Activated T-cell treated with anti-CD3 and anti-CD28 coated beads for 24 hours (primary cell): ENCODE measurements at regions not wholly inside any gene's neighbourhood (a gene's known extent, or its start where the extent isn't known, plus 50 kb on each side); places are given as distances from the start of the nearest gene placed in this dataset.
"Not testable (repeated sequence)": the region's sequence is repeated elsewhere in the genome, so short reads cannot be mapped to it uniquely, and the experiment has no call there.

Experiments
- DNase-seq: peaks from one replicate; pipeline ENCODE4 v3.0.0-alpha.2; 2020; ENCODE audit warnings: low read depth

DNA sequence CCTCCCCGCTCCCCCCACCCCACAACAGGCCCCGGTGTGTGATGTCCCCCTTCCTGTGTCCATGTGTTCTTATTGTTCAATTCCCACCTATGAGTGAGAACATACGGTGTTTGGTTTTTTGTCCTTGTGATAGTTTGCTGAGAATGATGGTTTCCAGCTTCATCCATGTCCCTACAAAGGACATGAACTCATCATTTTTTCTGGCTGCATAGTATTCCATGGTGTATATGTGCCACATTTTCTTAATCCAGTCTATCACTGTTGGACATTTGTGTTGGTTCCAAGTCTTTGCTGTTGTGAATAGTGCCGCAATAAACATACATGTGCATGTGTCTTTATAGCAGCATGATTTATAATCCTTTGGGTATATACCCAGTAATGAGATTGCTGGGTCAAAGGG lies 104.3 kb downstream of the MTPN start:
- not testable (repeated sequence) for DNase-seq

- DNase-seq: no peak
Measured at GRCh38 chr7:135862586-135863340, 114.2 kb upstream of the FAM180A start.

GRCh38 chr7:135859538-135859937 lies 110.9 kb upstream of the FAM180A start:
- no peak for DNase-seq

- DNase-seq: no peak
Measured at GRCh38 chr7:135858851-135859250, 110.2 kb upstream of the FAM180A start.

- DNase-seq: no peak
Measured at GRCh38 chr7:135858379-135858778, 109.8 kb upstream of the FAM180A start.

DNA sequence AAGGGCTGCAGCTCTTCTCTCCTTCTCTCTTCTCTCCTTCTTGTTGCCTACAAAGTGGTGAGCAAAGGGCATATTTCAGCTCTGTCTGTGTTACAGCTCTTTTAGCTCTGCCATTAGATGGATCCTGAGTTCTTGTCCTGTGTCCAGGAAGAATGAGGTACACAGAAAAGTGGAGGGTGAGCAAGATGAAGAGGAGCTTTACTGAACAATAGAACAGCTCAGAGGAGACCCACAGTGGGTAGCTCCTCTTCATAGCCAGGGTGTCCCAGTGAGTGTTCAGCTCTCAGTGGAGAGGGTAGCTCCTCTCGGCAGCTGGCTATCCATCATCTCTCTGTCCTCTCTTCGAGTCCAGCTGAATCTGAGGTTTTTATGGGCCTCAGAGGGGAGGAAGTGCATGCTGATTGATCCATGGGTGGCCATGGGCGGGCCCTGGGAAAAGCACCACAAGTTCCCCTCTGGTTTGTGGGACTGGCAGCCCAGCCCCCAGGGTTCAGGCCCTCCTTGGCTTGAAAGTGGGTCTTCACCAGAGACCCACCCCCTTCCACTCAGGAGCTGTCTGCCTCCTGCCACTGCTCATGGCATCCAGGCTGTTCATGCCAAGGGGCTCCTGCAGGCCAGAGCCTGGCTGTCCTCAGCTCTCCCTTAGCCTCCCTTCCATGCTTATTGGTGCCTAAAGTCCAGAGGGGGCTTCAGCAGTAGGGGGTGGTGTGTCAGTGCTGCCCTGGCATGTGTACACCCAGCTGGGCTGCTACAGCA lies 109.1 kb upstream of the FAM180A start:
- DNase-seq: no peak

GRCh38 chr7:135856356-135857144 lies 107.9 kb upstream of the FAM180A start:
- DNase-seq: no peak

- DNase-seq: no peak
Measured at GRCh38 chr7:135855846-135856245, 107.2 kb upstream of the FAM180A start.

- no peak for DNase-seq
Measured at GRCh38 chr7:135853499-135853898, 104.9 kb upstream of the FAM180A start.

DNA sequence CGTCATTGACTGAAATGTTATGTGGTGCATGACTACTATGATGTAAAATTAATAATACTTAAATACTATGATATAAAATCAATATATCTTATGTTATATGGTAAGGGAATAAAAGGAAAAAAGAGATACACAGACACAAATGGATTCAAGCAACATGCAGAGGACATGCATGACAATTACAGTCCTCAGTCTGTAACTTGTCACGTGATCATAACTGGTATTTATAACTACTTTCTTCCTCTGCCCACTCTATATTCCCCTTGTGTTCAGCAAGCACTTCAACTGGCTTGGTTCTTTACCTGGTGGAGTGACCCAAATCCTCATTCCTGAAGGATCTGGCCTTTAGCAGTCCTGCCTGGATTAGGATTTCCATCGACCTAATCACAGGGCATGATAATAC lies 104.4 kb upstream of the FAM180A start:
- DNase-seq: no peak

GRCh38 chr7:135847242-135847641 lies 98.6 kb upstream of the FAM180A start:
- DNase-seq: no peak

- DNase-seq: no peak
Measured at GRCh38 chr7:135846339-135846738, 97.7 kb upstream of the FAM180A start.

- no peak for DNase-seq
Measured at GRCh38 chr7:135845415-135846075, 96.9 kb upstream of the FAM180A start.

DNA sequence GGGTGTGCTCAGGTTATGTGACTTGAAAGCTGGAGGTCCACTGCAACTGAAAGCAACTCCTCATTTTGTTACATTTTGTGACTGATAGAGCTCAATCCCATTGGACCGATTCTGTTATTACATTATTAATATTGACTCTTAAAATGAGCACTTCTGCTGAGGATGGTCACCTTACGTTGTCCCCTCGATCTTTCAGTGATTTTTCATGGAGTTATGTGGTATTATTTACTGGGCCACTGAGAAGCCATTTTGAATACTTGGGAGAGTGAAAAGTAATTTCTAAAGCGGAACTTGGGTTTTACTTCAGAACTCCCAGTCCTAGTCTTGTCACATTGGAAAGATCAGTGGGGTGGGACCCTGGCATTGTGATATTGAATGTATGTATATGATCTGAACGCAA lies 96.3 kb upstream of the FAM180A start:
- no peak for DNase-seq

DNA sequence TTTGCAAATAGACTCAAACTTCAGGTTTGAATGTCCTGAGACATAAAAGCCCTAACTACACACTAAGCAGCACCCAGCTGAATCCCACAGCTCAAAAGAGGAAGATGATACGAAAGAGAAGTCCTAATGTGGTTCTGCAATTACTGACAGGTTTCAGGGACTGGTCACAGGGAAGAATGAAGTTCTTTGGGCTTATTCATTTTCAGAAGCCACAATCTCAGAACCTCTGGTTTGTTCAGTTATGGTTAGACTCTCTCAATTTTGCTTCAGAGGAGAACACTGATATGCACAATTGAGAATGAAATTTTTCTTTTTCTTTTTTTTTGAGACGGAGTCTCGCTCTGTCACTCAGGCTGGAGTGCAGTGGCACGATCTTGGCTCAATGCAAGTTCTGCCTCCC lies 94.6 kb upstream of the FAM180A start:
- DNase-seq: no peak

- DNase-seq: no peak
Measured at GRCh38 chr7:135842446-135843179, 94.0 kb upstream of the FAM180A start.

DNA sequence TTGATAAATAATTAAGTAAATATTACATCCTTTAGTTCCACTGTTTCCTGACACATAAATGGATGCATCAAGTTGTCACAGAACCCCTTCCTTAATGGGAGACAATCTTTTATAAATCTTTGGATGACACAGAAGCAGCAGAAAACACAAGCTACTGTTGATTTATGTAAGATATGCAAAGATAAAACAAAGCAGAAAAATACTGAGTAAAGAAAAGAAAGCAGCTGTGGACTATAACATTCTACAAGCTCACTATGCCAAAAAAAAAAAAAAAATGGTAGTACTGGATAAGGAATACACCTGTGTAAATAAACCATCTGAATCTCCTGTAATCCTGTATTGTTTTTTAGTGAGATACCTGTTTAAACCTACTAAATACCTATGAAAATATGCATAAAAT lies 92.0 kb upstream of the FAM180A start:
- DNase-seq: no peak

DNA sequence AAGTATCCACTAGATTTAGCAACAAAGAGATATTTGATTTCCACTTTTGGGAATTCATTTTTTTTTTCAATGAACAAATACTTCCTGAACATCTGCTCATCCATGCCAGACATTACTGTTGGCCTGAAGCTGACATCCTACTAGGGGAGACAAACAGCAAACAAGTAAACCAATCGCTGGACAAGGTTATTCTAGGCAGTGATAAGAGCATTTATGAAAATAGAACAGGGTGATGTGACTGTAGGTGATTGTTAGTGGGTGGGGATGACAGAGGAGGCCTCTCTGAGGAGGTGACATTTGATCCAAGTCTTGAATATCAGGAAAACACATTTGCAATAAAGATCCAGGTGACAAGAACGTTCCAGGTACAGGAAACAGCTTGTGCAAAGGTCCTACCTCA lies 89.1 kb upstream of the FAM180A start:
- no peak for DNase-seq

DNA sequence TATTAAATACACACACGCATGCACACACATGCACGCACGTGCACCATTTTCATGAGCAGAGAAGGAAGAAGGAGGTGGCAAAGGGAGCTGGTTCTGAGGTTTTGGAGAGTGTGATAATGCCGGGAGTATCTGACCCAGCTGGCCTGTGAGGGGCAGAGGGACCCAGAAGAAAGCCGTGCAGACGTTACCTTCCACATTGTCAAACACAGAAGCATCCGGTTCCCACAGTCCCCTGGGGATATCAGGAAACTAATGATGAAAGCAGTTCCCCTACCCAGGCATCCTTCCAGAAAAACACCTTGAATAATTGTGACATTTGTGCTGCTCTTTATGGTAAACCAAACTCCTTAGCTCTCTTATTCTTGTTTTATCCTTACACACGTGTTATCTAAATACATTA lies 85.7 kb upstream of the FAM180A start:
- DNase-seq: no peak

DNA sequence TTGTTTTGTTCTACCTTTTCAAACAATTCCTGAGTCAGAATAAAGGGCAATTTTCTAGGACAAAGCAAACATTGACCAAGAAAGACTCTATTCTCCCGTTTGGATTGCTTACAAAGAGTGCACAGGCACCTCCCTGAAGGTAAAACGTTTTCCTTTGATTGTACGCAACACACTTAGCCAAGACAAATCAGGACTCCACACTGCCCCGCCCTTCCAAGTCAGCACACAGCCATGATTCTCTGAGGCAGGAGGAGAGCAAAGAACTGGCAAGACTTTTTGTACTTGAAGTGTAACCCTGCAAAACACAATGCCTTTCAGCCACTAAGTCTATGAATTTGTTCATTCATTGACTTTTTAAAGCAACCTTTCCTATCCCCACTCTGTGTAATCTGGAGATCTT lies 85.0 kb upstream of the FAM180A start:
- no peak for DNase-seq

- DNase-seq: no peak
Measured at GRCh38 chr7:135831455-135832195, 83.0 kb upstream of the FAM180A start.
